Osteocyte (in vitro differentiated cells): ENCODE measurements at regions not wholly inside any gene's neighbourhood (a gene's known extent, or its start where the extent isn't known, plus 50 kb on each side); places are given as distances from the start of the nearest gene placed in this dataset.
A peak's percentile ranks its signal among the peaks of the same experiment; 100 is the strongest.

Experiments
- DNase-seq: peaks from one replicate; pipeline ENCODE4 v3.0.0; 2021; ENCODE audit warnings: mixed read lengths; ENCODE audit not compliant: unreplicated experiment; ENCODE audit errors: extremely low spot score
- H3K27ac Mint-ChIP-seq: one replicate; pipeline ENCODE4 v1.8.0; 2021; ENCODE audit warnings: mild to moderate bottlenecking, mixed read lengths; ENCODE audit not compliant: unreplicated experiment
- H3K27me3 Mint-ChIP-seq: one replicate; pipeline ENCODE4 v1.8.0; 2021; ENCODE audit warnings: mixed read lengths; ENCODE audit not compliant: unreplicated experiment
- H3K36me3 Mint-ChIP-seq: one replicate; pipeline ENCODE4 v1.8.0; 2021; ENCODE audit warnings: mixed read lengths; ENCODE audit not compliant: unreplicated experiment
- H3K4me1 Mint-ChIP-seq: one replicate; pipeline ENCODE4 v1.8.0; 2021; ENCODE audit warnings: mixed read lengths; ENCODE audit not compliant: unreplicated experiment
- H3K4me3 Mint-ChIP-seq: one replicate; pipeline ENCODE4 v1.8.0; 2021; ENCODE audit warnings: mild to moderate bottlenecking, moderate library complexity, mixed read lengths; ENCODE audit not compliant: unreplicated experiment
- H3K9me3 Mint-ChIP-seq: one replicate; pipeline ENCODE4 v1.8.0; 2021; ENCODE audit warnings: mixed read lengths; ENCODE audit not compliant: unreplicated experiment
- CTCF ChIP-seq: fragments of 200-600 bp; sonication (generic); IDR thresholded peaks from 2 replicates; pipeline ENCODE4 v1.5.0; 2021; ENCODE audit warnings: antibody characterized with exemption, mild to moderate bottlenecking, moderate library complexity

DNA sequence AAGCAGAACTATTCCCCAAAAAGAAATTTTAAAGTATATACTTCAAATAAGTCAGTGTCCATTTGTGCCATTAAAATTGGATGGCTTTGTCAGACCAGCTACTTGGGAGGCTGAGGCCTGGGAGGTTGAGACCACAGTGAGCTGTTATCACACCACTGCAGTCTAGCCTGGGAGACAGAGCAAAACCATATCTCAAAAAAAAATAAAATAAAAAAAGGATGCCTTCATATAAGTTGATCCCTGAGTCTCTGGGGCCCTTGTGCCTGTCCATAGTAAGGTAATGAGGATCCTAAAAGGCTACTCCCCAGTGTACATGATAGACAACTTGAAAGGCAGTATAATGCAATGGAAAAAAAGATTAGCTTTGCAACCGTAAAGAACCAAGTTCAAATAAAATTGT is 81.2 kb upstream of the BARHL2 start:
- no peak overlapping the region for H3K4me3 Mint-ChIP-seq
- no peaks in the 10 kb centered on the region for H3K4me1 Mint-ChIP-seq
- H3K36me3 Mint-ChIP-seq = no peaks in the 10 kb centered on the region
- H3K9me3 Mint-ChIP-seq = no peaks in the 10 kb centered on the region
- H3K27ac Mint-ChIP-seq = no peak overlapping the region
- H3K27me3 Mint-ChIP-seq = no peaks in the 10 kb centered on the region
- no peak for TF ChIP-seq CTCF
- no peak for DNase-seq

DNA sequence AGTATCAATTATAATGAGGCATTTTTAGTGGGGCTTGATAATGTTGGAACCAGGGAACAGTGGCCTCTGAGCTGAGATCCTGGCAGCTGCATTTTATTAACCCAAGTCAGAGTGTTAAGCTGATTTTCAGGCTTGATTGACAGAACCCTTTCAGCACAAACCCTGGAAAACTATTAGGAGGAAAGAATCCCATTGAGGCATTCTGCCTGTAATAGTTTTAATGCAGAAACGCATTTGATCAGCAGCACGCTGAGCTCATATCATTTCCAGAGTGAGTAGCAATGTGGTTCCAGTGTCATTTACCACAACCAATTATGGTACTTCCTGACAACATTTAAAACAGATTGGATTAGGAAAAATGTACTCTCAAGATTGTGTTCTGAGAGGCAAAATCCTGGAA is 78.3 kb upstream of the BARHL2 start:
- no peak overlapping the region for H3K4me3 Mint-ChIP-seq
- no peaks in the 10 kb centered on the region for H3K27me3 Mint-ChIP-seq
- peak; percentile 1 for DNase-seq
- H3K36me3 Mint-ChIP-seq = no peaks in the 10 kb centered on the region
- H3K9me3 Mint-ChIP-seq = no peaks in the 10 kb centered on the region
- TF ChIP-seq CTCF = no peak
- H3K4me1 Mint-ChIP-seq = no peaks in the 10 kb centered on the region
- no peak overlapping the region for H3K27ac Mint-ChIP-seq

DNA sequence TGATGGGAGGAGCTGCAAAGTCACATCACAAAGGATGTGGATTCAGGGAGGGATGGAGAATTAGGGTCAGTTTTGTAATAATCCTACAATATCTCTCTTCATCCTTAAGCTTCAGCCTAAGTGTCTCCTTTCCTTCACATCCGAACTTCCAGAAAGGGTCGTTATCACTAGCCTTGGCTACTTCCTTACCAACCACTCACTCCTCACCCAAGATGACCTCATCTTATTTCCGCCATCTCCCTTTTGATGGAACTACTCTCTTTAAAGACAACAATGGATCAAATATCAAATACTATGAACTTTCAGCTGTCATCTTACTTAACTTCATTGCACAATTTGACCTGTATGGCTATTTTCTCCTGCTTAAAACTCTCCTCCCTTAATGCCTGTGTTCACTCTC is 69.6 kb upstream of the BARHL2 start:
- Mint-ChIP-seq H3K9me3 (no peaks in the 10 kb centered on the region), H3K36me3 (no peaks in the 10 kb centered on the region), H3K4me1 (no peaks in the 10 kb centered on the region), H3K27me3 (no peaks in the 10 kb centered on the region), H3K27ac (no peak overlapping the region), H3K4me3 (no peak overlapping the region)
- no peak for TF ChIP-seq CTCF
- no peak for DNase-seq

GRCh38 chr1:90784186-90784847 is 67.2 kb upstream of the BARHL2 start:
- Mint-ChIP-seq H3K27me3 (no peaks in the 10 kb centered on the region), H3K4me1 (no peaks in the 10 kb centered on the region), H3K27ac (no peak overlapping the region), H3K4me3 (no peak overlapping the region), H3K9me3 (no peaks in the 10 kb centered on the region), H3K36me3 (no peaks in the 10 kb centered on the region)
- no peak for DNase-seq
- TF ChIP-seq CTCF = no peak

DNA sequence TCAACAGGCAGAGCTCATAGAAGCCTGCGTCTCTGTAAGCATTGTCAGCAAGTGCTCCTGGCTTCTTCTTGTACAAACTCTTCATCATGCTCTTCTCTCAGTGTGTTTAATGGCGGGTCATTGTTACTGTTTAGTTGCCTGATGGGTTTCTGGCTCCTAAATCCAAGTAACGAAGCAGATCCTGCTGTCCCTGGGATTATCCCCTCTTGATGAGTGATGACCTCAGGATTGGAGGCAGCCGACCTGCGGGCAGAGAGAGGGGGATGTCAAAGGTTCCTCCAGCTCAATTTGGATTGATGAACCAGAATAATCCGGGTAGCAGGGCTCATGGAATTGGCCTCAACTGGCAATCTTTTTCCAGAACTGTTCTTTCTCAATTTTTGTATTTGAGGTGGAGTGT is 66.1 kb upstream of the BARHL2 start:
- TF ChIP-seq CTCF = no peak
- no peaks in the 10 kb centered on the region for H3K9me3 Mint-ChIP-seq
- H3K27ac Mint-ChIP-seq = no peak overlapping the region
- no peak overlapping the region for H3K4me3 Mint-ChIP-seq
- H3K4me1 Mint-ChIP-seq = no peaks in the 10 kb centered on the region
- no peaks in the 10 kb centered on the region for H3K36me3 Mint-ChIP-seq
- no peaks in the 10 kb centered on the region for H3K27me3 Mint-ChIP-seq
- no peak for DNase-seq
